WTC11 (cell line): ENCODE measurements at regions not wholly inside any gene's neighbourhood (a gene's known extent, or its start where the extent isn't known, plus 50 kb on each side); places are given as distances from the start of the nearest gene placed in this dataset.

ENCODE experiments used
- TF ChIP-seq, protein P1 (sequence below): sonication (generic); formaldehyde crosslinking; conservative IDR thresholded peaks from 2 replicates; pipeline ENCODE4 v1.8.1; 2022; ENCODE audit warnings: mild to moderate bottlenecking, missing genetic modification reagents
- TF ChIP-seq, protein P2 (sequence below): fragments of 200-600 bp; IDR thresholded peaks from 2 replicates; pipeline ENCODE4 v1.8.0; 2022; ENCODE audit warnings: antibody characterized with exemption

DNA sequence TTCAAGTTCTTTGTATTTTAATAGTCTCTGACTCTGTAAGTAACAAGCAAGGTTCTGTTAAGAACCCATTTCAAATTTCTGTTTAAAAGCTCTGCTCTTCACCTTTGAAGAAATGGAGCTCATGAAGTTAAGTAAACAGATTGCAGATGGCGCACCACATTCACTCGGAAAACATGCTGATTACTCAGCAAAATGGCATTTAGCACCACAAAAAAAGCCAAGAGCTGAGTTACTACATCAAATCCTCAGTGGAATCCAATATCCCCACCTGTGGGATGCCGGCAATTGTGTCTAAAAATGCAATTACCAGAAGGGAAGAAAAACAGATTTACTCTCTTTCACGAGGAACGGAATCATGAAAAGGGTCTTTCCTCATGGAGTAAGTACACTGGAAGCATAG lies 758.0 kb downstream of the NTRK3 start:
- TF ChIP-seq, protein P1, sequence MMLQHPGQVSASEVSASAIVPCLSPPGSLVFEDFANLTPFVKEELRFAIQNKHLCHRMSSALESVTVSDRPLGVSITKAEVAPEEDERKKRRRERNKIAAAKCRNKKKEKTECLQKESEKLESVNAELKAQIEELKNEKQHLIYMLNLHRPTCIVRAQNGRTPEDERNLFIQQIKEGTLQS (CRISPR knock-in tag): no peak
- TF ChIP-seq, protein P2, sequence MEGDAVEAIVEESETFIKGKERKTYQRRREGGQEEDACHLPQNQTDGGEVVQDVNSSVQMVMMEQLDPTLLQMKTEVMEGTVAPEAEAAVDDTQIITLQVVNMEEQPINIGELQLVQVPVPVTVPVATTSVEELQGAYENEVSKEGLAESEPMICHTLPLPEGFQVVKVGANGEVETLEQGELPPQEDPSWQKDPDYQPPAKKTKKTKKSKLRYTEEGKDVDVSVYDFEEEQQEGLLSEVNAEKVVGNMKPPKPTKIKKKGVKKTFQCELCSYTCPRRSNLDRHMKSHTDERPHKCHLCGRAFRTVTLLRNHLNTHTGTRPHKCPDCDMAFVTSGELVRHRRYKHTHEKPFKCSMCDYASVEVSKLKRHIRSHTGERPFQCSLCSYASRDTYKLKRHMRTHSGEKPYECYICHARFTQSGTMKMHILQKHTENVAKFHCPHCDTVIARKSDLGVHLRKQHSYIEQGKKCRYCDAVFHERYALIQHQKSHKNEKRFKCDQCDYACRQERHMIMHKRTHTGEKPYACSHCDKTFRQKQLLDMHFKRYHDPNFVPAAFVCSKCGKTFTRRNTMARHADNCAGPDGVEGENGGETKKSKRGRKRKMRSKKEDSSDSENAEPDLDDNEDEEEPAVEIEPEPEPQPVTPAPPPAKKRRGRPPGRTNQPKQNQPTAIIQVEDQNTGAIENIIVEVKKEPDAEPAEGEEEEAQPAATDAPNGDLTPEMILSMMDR: no peak
